Fibroblast of lung (primary cell): ENCODE measurements at regions not wholly inside any gene's neighbourhood (a gene's known extent, or its start where the extent isn't known, plus 50 kb on each side); places are given as distances from the start of the nearest gene placed in this dataset.

Experiments used
- CTCF ChIP-seq, 2 donors: IDR thresholded peaks in 1 of 2; conservative IDR thresholded peaks in 1 of 2; 1 replicate in 1 of 2; 2 replicates in 1 of 2; pipeline ENCODE4 v1.5.1; 2011 to 2012; ENCODE audit warnings: low read length in 2 of 2, control low read depth in 1 of 2, inconsistent platforms in 1 of 2, low read depth in 1 of 2, mild to moderate bottlenecking in 1 of 2
- EZH2 ChIP-seq: IDR thresholded peaks from 2 replicates; pipeline ENCODE4 v1.5.1; 2012; ENCODE audit warnings: low read length, control low read depth, mild to moderate bottlenecking; ENCODE audit errors: missing control alignments

GRCh38 chr4:41418444-41418843, 119.5 kb upstream of the LIMCH1 start:
- TF ChIP-seq CTCF (conservative IDR thresholded peaks at IDR 0.05 in 1 of 2, IDR thresholded peaks at IDR 0.05 in 1 of 2; ENCODE audit: low read depth in 1 of 2, low read length in 2 of 2): no peak
- TF ChIP-seq EZH2: no peak
